Rectal smooth muscle tissue (tissue), 1 donor: ENCODE measurements at regions not wholly inside any gene's neighbourhood (a gene's known extent, or its start where the extent isn't known, plus 50 kb on each side); places are given as distances from the start of the nearest gene placed in this dataset.

ENCODE experiments used
- H3K27ac ChIP-seq: one replicate; pipeline ENCODE4 v1.7.0; 2013; ENCODE audit warnings: low read depth, low read length, inconsistent platforms
- H3K27me3 ChIP-seq: one replicate; pipeline ENCODE4 v1.7.0; 2013; ENCODE audit warnings: low read length; ENCODE audit not compliant: control insufficient read depth, insufficient read depth
- H3K36me3 ChIP-seq: one replicate; pipeline ENCODE4 v1.7.0; 2013; ENCODE audit warnings: low read length; ENCODE audit not compliant: control insufficient read depth, insufficient read depth
- H3K4me1 ChIP-seq: one replicate; pipeline ENCODE4 v1.7.0; 2013; ENCODE audit warnings: low read length; ENCODE audit not compliant: control insufficient read depth, insufficient read depth
- H3K4me3 ChIP-seq: one replicate; pipeline ENCODE4 v1.7.0; 2013; ENCODE audit warnings: low read length
- H3K9ac ChIP-seq: one replicate; pipeline ENCODE4 v1.7.0; 2013; ENCODE audit warnings: low read length

GRCh38 chr13:112007191-112007590, 59.8 kb upstream of the SOX1 start:
- Histone ChIP-seq H3K27ac (no peak overlapping the region), H3K4me1 (no peaks in the 10 kb centered on the region), H3K4me3 (no peak overlapping the region), H3K27me3 (no peaks in the 10 kb centered on the region), H3K36me3 (no peaks in the 10 kb centered on the region), H3K9ac (no peak overlapping the region)

GRCh38 chr13:112010714-112011113, 56.2 kb upstream of the SOX1 start:
- no peak overlapping the region for H3K4me3 ChIP-seq
- H3K27me3 ChIP-seq, result no peaks in the 10 kb centered on the region
- no peak overlapping the region for H3K27ac ChIP-seq
- no peak overlapping the region for H3K9ac ChIP-seq
- H3K36me3 ChIP-seq, result no peaks in the 10 kb centered on the region
- no peaks in the 10 kb centered on the region for H3K4me1 ChIP-seq

GRCh38 chr13:112012016-112012704, 54.8 kb upstream of the SOX1 start:
- no peak overlapping the region for H3K9ac ChIP-seq
- H3K4me3 ChIP-seq, result no peak overlapping the region
- no peaks in the 10 kb centered on the region for H3K4me1 ChIP-seq

GRCh38 chr13:112012705-112013085, 54.3 kb upstream of the SOX1 start:
- no peak overlapping the region for H3K27ac ChIP-seq
- H3K4me1 ChIP-seq, result no peaks in the 10 kb centered on the region
- H3K36me3 ChIP-seq, result no peaks in the 10 kb centered on the region
- no peak overlapping the region for H3K4me3 ChIP-seq
- H3K27me3 ChIP-seq, result no peaks in the 10 kb centered on the region
- H3K9ac ChIP-seq, result no peak overlapping the region

More at GRCh38 chr13:112012016-112012704, 54.8 kb upstream of the SOX1 start:
- H3K27ac ChIP-seq, result no peak overlapping the region
- no peaks in the 10 kb centered on the region for H3K27me3 ChIP-seq
- no peaks in the 10 kb centered on the region for H3K36me3 ChIP-seq

- Histone ChIP-seq H3K36me3 (no peaks in the 10 kb centered on the region), H3K27me3 (no peaks in the 10 kb centered on the region), H3K4me1 (no peaks in the 10 kb centered on the region), H3K27ac (no peak overlapping the region), H3K4me3 (no peak overlapping the region), H3K9ac (no peak overlapping the region)
Measured at GRCh38 chr13:112013665-112014064, 53.3 kb upstream of the SOX1 start.

- no peaks in the 10 kb centered on the region for H3K36me3 ChIP-seq
- H3K9ac ChIP-seq, result no peak overlapping the region
- no peaks in the 10 kb centered on the region for H3K27me3 ChIP-seq
- no peak overlapping the region for H3K4me3 ChIP-seq
- no peaks in the 10 kb centered on the region for H3K4me1 ChIP-seq
- H3K27ac ChIP-seq, result no peak overlapping the region
Measured at GRCh38 chr13:112014857-112015256, 52.1 kb upstream of the SOX1 start.
